Heart left ventricle (tissue), 16 donors: ENCODE measurements at regions not wholly inside any gene's neighbourhood (a gene's known extent, or its start where the extent isn't known, plus 50 kb on each side); places are given as distances from the start of the nearest gene placed in this dataset.

Experiments
- ATAC-seq, 4 donors: fragments of 200-7000 bp; cut with Tn5 transposase; one replicate each; pipeline ENCODE4 v1.9.1; 2020 to 2022; ENCODE audit warnings: moderate library complexity in 4 of 4, mild to moderate bottlenecking in 3 of 4, moderate number of reproducible peaks in 1 of 4
- DNase-seq, 5 donors: peaks; one replicate each; pipeline ENCODE4 v3.0.0-alpha.2; 2020
- H3K27ac ChIP-seq, 12 donors: fragments of 200-600 bp; sonication (generic) in 4 of 12; one replicate each; pipeline versions ENCODE4 v1.5.0 to v1.8.0; 2016 to 2022; ENCODE audit warnings: mild to moderate bottlenecking in 2 of 12
- H3K27me3 ChIP-seq, 9 donors: fragments of 200-600 bp; sonication (generic) in 2 of 9; one replicate each; pipeline versions ENCODE4 v1.5.1 to v1.8.0; 2016 to 2022; ENCODE audit warnings: mild to moderate bottlenecking in 3 of 9
- H3K36me3 ChIP-seq, 9 donors: fragments of 200-600 bp; sonication (generic) in 2 of 9; one replicate each; pipeline versions ENCODE4 v1.5.0 to v1.8.0; 2018 to 2022; ENCODE audit warnings: mild to moderate bottlenecking in 2 of 9
- H3K4me1 ChIP-seq, 12 donors: fragments of 200-600 bp; sonication (generic) in 4 of 12; one replicate each; pipeline versions ENCODE4 v1.5.0 to v1.8.0; 2016 to 2022; ENCODE audit warnings: mild to moderate bottlenecking in 3 of 12
- H3K4me3 ChIP-seq, 12 donors: fragments of 200-600 bp; sonication (generic) in 4 of 12; one replicate each; pipeline versions ENCODE4 v1.5.0 to v1.8.0; 2017 to 2022; ENCODE audit warnings: mild to moderate bottlenecking in 9 of 12, moderate library complexity in 4 of 12
- H3K9me3 ChIP-seq, 12 donors: fragments of 200-600 bp; sonication (generic) in 4 of 12; one replicate each; pipeline versions ENCODE4 v1.5.0 to v1.8.0; 2016 to 2022; ENCODE audit warnings: mild to moderate bottlenecking in 1 of 12
- POLR2A ChIP-seq, 2 donors: fragments of 450-650 bp; IDR thresholded peaks; one replicate each; pipeline ENCODE4 v1.6.1; 2017; ENCODE audit warnings: antibody characterized with exemption in 2 of 2, mild to moderate bottlenecking in 2 of 2, moderate library complexity in 2 of 2
- WGBS, 4 donors: extraction: QIAGEN DNeasy Blood & Tissue Kit in 2 of 4; methylation state at CpG; one replicate each; pipeline versions ENCODE4 v1.1.5 to v1.1.7; 2013 to 2018; 5-methylcytosine and 5-hydroxymethylcytosine counted together
- intact Hi-C, 10 donors: fragments of 100-400 bp; cut with DNase I; formaldehyde crosslinking; loops; one replicate each; pipeline versions ENCODE4 v1.11.1 to v1.14.2; 2022
- TF ChIP-seq, protein P1 (sequence below), 12 donors: fragments of 200-600 bp; sonication (generic) in 4 of 12; IDR thresholded peaks; one replicate each; pipeline versions ENCODE4 v1.5.0 to v1.8.0; 2018 to 2022; ENCODE audit warnings: antibody characterized with exemption in 12 of 12, mild to moderate bottlenecking in 5 of 12
- donor health status: ischemic (EF 13 %, LVEDD 7.1; RV severe dilation, severe dysfunction).
- donor health status: healthy with polysubstance abuse.
- donor health status: DM: no; HTN: yes; CAD: no.
- donor health status: DM: no; HTN: no; CAD: no.
- donor health status: ischemic (EF 25% LVEDD 6.9; RV normal size, moderate dysfunction).
- donor health status: ischemic (EF 25% LVEDD 5.7; RV mildly dilated, moderate dysfunction).
- donor health status: healthy.
- donor health status: DM: yes; HTN: yes; CAD: no.
- donor health status: ischemic (EF 35%, LVEDD 5.7; RV mildly dilated, moderate dysfunction).
- donor health status: nonischemic (EF 11% LVEDD 7.7; RV severe dilation, severe dysfunction).
- donor health status: DM: yes; HTN: yes; CAD: no.
- donor health status: PGD.
- donor health status: ischemic (EF 29% LVEDD 5.4; RV normal size, mild dysfunction).
- donor health status: nonischemic (EF 23%, LVEDD 6.1; RV moderate dilation, normal function).

DNA sequence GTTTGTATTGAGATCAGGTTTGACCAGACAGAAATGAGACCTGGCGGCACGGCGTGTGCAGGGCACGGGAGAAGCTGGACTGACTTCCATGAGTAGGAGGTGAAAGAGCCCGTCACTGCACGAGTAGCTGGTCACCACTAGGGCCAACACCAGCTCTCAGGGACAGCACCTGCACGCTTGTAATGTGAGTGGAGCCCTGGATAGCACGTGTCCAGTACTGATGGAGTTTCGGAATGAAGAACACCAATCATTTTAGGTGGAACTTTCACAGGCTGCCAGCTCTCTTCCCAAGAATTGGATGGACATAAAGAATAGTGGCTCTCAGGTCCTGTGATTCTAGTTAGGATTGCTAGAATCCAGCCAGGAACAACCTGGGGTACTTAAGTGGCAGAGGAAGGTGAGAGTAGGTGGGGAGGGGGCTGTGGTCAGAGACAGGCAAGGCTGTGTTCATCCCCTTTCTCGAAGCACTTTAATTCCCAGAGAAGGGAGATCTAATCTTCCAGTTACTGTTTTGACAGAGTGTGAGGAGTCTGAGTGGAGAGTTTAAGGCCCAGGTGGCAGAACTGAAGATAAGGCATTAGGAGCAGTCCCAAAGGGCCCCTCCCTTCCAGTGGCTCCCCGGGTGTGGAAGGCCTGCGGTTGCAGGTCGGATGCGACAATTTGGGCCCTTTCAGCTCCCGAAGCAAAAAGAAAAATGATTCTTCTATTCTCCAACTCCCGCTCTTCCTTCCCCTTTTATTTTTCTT, 314.8 kb downstream of the QKI start:
- TF ChIP-seq, protein P1, sequence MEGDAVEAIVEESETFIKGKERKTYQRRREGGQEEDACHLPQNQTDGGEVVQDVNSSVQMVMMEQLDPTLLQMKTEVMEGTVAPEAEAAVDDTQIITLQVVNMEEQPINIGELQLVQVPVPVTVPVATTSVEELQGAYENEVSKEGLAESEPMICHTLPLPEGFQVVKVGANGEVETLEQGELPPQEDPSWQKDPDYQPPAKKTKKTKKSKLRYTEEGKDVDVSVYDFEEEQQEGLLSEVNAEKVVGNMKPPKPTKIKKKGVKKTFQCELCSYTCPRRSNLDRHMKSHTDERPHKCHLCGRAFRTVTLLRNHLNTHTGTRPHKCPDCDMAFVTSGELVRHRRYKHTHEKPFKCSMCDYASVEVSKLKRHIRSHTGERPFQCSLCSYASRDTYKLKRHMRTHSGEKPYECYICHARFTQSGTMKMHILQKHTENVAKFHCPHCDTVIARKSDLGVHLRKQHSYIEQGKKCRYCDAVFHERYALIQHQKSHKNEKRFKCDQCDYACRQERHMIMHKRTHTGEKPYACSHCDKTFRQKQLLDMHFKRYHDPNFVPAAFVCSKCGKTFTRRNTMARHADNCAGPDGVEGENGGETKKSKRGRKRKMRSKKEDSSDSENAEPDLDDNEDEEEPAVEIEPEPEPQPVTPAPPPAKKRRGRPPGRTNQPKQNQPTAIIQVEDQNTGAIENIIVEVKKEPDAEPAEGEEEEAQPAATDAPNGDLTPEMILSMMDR (IDR thresholded peaks at IDR 0.05), result no peak
- no peak for TF ChIP-seq POLR2A (IDR thresholded peaks at IDR 0.05)
- Histone ChIP-seq H3K9me3 (no peaks in the 10 kb centered on the region), H3K4me1 (peaks cover 0 to 18% (median 5%) of the 10 kb centered on the region in 12 donors), H3K4me3 (no peak overlapping the region), H3K27ac (no peak overlapping the region), H3K36me3 (no peaks in the 10 kb centered on the region), H3K27me3 (no peaks in the 10 kb centered on the region)
- intact Hi-C loops, result no loop called here
- WGBS, 4 donors, result 88 to 91% (median 89%) methylated on average over 15 to 16 of the region's 16 CpGs
- DNase-seq (no peak), ATAC-seq (no peak)

DNA sequence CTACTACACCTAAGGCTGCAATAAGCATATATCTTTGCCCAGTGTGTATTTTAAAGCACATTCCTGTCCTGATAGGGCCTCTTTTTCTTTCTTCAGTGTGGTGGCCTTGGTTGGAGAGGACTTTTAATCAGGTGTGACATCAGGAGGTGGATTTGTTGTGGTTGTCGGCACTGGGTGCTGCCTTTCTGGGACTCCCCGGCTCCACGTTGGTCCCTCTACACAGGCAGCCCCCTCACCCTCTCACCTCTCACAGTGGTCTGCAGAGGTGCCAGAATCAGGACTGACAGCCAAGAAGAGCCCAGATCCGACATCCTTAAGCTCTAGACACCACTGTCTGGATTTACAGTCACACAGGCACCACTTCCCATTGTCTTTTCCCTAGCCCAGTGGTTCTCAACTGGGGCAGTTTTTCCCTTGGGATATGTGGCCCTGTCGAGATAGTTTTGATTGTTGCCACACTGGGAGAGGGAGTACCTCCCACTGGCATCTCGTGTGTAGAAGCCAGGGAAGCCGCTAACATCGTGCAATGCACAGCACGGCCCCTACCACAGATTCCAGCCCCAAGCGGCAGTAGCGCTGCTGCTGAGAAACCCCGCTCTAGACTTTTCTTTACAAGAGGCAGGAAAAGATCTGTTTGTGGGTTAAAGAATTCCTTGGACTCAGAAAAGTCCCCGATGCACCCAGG, 314.1 kb downstream of the QKI start:
- H3K4me3 ChIP-seq, result no peak overlapping the region
- H3K36me3 ChIP-seq, result no peaks in the 10 kb centered on the region
- ATAC-seq, result no peak
- no peak for TF ChIP-seq POLR2A (IDR thresholded peaks at IDR 0.05)
- TF ChIP-seq, protein P1 (IDR thresholded peaks at IDR 0.05), result no peak
- H3K9me3 ChIP-seq, result no peaks in the 10 kb centered on the region
- intact Hi-C loops, result no loop called here
- DNase-seq, result no peak
- H3K27me3 ChIP-seq, result no peaks in the 10 kb centered on the region
- 79 to 95% (median 88%) methylated on average over 13 of the region's 13 CpGs for WGBS, 4 donors
- peaks cover 0 to 18% (median 5%) of the 10 kb centered on the region in 12 donors for H3K4me1 ChIP-seq
- H3K27ac ChIP-seq, result no peak overlapping the region

DNA sequence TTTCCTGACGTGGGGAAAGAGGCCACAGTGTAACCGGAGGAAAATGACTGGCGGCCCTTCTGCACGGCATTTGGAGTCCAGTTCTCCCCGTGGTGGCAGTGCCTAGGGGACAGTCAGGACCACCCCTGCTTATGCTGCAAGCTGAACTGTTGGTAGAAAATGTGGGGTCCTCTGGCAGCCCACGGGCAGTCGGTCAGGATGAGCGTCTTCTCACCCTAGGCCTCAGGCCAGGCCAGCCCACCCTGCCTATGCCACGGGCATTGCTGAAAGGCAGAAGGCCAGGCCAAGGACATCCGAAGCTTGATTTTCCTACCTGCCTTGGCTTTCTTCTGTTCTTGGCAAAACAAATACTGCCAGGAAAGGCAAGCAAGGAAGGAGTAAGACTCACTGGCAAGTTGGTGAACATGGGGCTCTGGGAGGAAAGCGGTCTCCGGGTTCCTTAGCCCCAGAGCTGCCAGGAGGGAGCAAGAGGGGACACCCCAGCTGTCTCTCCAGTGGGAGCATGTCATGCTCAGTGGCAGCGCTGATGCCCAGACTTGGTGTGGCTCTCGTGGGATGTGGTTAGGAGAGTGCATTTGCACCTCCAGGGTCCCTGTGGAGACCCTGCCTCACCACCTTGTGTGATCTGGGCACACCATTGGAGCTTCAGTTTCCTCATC, 311.6 kb downstream of the QKI start:
- intact Hi-C loops, result no loop called here
- no peak for DNase-seq
- Histone ChIP-seq H3K4me3 (no peak overlapping the region), H3K27ac (no peak overlapping the region), H3K27me3 (no peaks in the 10 kb centered on the region), H3K4me1 (peaks cover 0 to 4% (median 0%) of the 10 kb centered on the region in 12 donors), H3K9me3 (no peaks in the 10 kb centered on the region), H3K36me3 (no peaks in the 10 kb centered on the region)
- TF ChIP-seq POLR2A (IDR thresholded peaks at IDR 0.05), result no peak
- TF ChIP-seq, protein P1 (IDR thresholded peaks at IDR 0.05), result no peak
- WGBS, 4 donors, result 84 to 91% (median 88%) methylated on average over 11 to 14 of the region's 14 CpGs
- no peak for ATAC-seq
